Skeletal muscle cell (primary cell): ENCODE measurements at regions not wholly inside any gene's neighbourhood (a gene's known extent, or its start where the extent isn't known, plus 50 kb on each side); places are given as distances from the start of the nearest gene placed in this dataset.

Experiments used
- DNase-seq: peaks from one replicate; pipeline ENCODE4 v3.0.0-alpha.2; 2010; ENCODE audit warnings: low read depth
- H3K4me3 ChIP-seq: 2 replicates; pipeline ENCODE4 v1.5.1; 2011; ENCODE audit warnings: low read depth, mild to moderate bottlenecking, control low read depth, low read length, moderate library complexity

GRCh38 chr11:43601511-43601910, 79.0 kb upstream of the HSD17B12 start:
- no peak overlapping the region for H3K4me3 ChIP-seq
- DNase-seq: no peak

DNA sequence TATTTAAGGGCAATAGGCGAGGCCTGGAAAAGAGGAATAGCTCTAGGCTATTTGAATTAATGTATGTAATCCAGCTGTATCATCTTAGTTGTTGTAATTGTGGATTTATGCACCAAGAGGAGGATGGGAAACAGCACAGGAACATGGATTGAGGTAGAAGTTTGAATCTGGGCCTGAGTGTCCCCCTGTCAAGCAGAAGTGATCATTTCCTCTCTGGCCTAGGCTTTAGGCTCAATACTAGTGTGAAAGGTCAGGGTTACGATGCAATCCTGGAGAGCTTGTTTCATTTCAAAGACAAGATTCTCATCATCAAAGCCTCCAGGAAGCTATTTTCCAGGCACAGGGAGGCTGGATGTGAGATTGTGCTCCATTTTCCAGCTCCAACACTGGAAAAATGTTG, 77.9 kb upstream of the HSD17B12 start:
- no peak for DNase-seq
- H3K4me3 ChIP-seq: no peak overlapping the region

DNA sequence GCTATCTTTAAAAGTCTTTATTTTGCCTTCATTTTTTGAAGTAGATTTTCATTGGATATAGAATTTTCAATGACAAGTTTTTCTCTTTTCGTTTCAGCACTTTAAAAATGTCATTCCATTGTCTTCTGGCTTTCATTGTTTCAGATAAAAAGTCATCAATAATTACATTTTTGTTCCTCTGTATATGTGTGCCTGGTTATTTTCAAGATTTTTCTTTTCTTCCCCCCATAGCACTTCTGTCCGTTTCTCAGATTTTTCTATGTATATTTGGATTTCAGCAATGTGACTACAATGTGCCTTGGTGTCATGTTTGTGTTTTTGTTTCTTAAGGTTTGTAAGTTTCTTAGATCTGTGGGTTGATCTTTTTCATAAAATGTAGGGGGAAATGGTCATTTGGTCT, 66.3 kb upstream of the HSD17B12 start:
- DNase-seq: no peak

DNA sequence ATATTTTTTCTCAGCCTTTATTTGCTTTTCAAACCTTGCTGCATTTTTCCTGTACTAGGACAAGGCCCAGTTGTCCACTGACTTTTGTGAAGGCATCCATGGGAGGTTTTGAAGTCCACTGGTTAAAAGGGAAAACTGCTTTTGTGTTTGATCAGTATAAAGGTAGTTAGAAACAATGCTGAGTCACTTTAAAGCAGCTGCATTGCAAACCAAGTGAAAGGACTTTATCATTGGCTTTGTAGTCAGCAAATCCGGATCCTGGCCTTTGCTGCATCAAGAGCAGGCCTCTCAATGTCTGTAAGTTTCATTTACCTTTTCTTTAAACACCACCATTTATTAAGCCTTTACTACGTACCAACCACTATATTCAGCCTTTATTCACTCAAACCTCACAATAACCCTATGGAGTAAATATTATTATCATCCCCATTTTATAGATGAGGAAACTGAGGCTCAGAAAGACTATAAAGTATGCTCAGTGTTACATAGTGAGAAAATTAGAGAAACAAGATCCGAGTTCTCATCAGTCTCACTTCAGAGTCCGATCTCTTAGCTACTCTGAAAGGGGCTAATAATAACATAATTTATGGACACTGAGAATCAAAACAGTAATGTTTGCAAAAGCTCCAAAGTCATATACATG, 60.6 kb upstream of the HSD17B12 start:
- H3K4me3 ChIP-seq: no peak overlapping the region
- no peak for DNase-seq

More for the DNA sequence above, 66.3 kb upstream of the HSD17B12 start:
- H3K4me3 ChIP-seq: no peak overlapping the region

GRCh38 chr11:43626798-43627197, 53.7 kb upstream of the HSD17B12 start:
- H3K4me3 ChIP-seq: no peak overlapping the region
- no peak for DNase-seq
